HEK293 (cell line): ENCODE measurements at regions not wholly inside any gene's neighbourhood (a gene's known extent, or its start where the extent isn't known, plus 50 kb on each side); places are given as distances from the start of the nearest gene placed in this dataset.
"Not testable (repeated sequence)": the region's sequence is repeated elsewhere in the genome, so short reads cannot be mapped to it uniquely, and the experiment has no call there.

ENCODE experiments used
- CTCF ChIA-PET: fragments of 350-600 bp; formaldehyde crosslinking; extraction: SDS; loops from one replicate; lab custom pipeline; 2021; ENCODE audit warnings: antibody characterized with exemption; lab: Yijun Ruan, JAX
- POLR2A ChIA-PET: fragments of 300-600 bp; formaldehyde crosslinking; extraction: SDS; loops from one replicate; lab custom pipeline; 2020; ENCODE audit warnings: antibody characterized with exemption, inconsistent platforms; lab: Yijun Ruan, JAX
- H3K27ac ChIP-seq: fragments of 200-500 bp; sonication (Bioruptor generic); 2 replicates; pipeline ENCODE4 v1.5.1; 2014; ENCODE audit warnings: low read depth, low read length, control low read depth, inconsistent platforms; ENCODE audit errors: extremely low read depth
- H3K36me3 ChIP-seq, 2 experiments: fragments of 200-500 bp in 1 of 2; sonication (Bioruptor generic) in 1 of 2; 1 replicate in 1 of 2; 2 replicates in 1 of 2; pipeline ENCODE4 v1.5.1; 2014 to 2017; ENCODE audit warnings: inconsistent platforms in 2 of 2, low read length in 2 of 2; ENCODE audit not compliant: control insufficient read depth in 2 of 2, insufficient read depth in 1 of 2
- H3K4me1 ChIP-seq: fragments of 200-500 bp; sonication (Bioruptor generic); 2 replicates; pipeline ENCODE4 v1.5.1; 2014; ENCODE audit warnings: mild to moderate bottlenecking, low read length, inconsistent platforms; ENCODE audit not compliant: control insufficient read depth, insufficient read depth
- H3K4me3 ChIP-seq: 2 replicates; pipeline ENCODE4 v1.5.1; 2011; ENCODE audit warnings: low read depth, mild to moderate bottlenecking, control low read depth, low read length, moderate library complexity
- H3K9me3 ChIP-seq: fragments of 200-500 bp; sonication (Bioruptor generic); 2 replicates; pipeline ENCODE4 v1.5.1; 2014; ENCODE audit warnings: low read depth, low read length, inconsistent platforms; ENCODE audit not compliant: control insufficient read depth, insufficient read depth
- FEZF1 ChIP-seq: fragments of 450-650 bp; formaldehyde crosslinking; IDR thresholded peaks from 2 replicates; pipeline ENCODE4 v1.5.1; 2016; ENCODE audit warnings: missing biosample characterization, missing genetic modification characterization
- KLF1 ChIP-seq: fragments of 450-650 bp; formaldehyde crosslinking; IDR thresholded peaks from 2 replicates; pipeline ENCODE4 v1.5.1; 2016; ENCODE audit warnings: missing biosample characterization, missing genetic modification characterization
- KLF8 ChIP-seq: fragments of 450-650 bp; formaldehyde crosslinking; IDR thresholded peaks from 2 replicates; pipeline ENCODE4 v1.5.1; 2016; ENCODE audit warnings: missing biosample characterization, missing genetic modification characterization
- PRDM1 ChIP-seq: fragments of 450-650 bp; formaldehyde crosslinking; IDR thresholded peaks from 2 replicates; pipeline ENCODE4; 2016; ENCODE audit warnings: missing biosample characterization, missing genetic modification characterization
- TRIM28 ChIP-seq: IDR thresholded peaks from 2 replicates; pipeline ENCODE4 v1.6.1; 2011; ENCODE audit warnings: low read length, control low read depth, borderline replicate concordance
- ZEB2 ChIP-seq: fragments of 450-650 bp; formaldehyde crosslinking; IDR thresholded peaks from 2 replicates; pipeline ENCODE4 v1.5.1; 2016; ENCODE audit warnings: missing biosample characterization, missing genetic modification characterization
- ZNF132 ChIP-seq: fragments of 450-650 bp; formaldehyde crosslinking; IDR thresholded peaks from 2 replicates; pipeline ENCODE4 v1.5.1; 2017; ENCODE audit warnings: missing biosample characterization, missing genetic modification characterization, borderline replicate concordance
- ZNF248 ChIP-seq: fragments of 450-650 bp; formaldehyde crosslinking; IDR thresholded peaks from 2 replicates; pipeline ENCODE4 v1.5.1; 2017; ENCODE audit warnings: missing biosample characterization, missing genetic modification characterization
- ZNF266 ChIP-seq: fragments of 450-650 bp; formaldehyde crosslinking; IDR thresholded peaks from 2 replicates; pipeline ENCODE4 v1.5.1; 2016; ENCODE audit warnings: missing biosample characterization, missing genetic modification characterization, low read depth
- ZNF324 ChIP-seq: fragments of 450-650 bp; formaldehyde crosslinking; IDR thresholded peaks from 2 replicates; pipeline ENCODE4 v1.5.1; 2016; ENCODE audit warnings: missing biosample characterization, missing genetic modification characterization
- ZNF37A ChIP-seq: fragments of 450-650 bp; IDR thresholded peaks from 2 replicates; pipeline ENCODE4 v1.5.1; 2018; ENCODE audit warnings: missing biosample characterization, missing genetic modification characterization
- ZNF391 ChIP-seq: fragments of 450-650 bp; formaldehyde crosslinking; IDR thresholded peaks from 2 replicates; pipeline ENCODE4 v1.5.1; 2016; ENCODE audit warnings: low read depth, missing biosample characterization, missing genetic modification characterization, borderline replicate concordance
- ZNF530 ChIP-seq: fragments of 450-650 bp; formaldehyde crosslinking; IDR thresholded peaks from 2 replicates; pipeline ENCODE4 v1.5.1; 2016; ENCODE audit warnings: low read depth, missing biosample characterization, missing genetic modification characterization
- ZNF626 ChIP-seq: fragments of 450-650 bp; sonication (Bioruptor Pico); formaldehyde crosslinking; IDR thresholded peaks from 2 replicates; pipeline ENCODE4 v1.5.1; 2018; ENCODE audit warnings: missing biosample characterization, missing genetic modification characterization, inconsistent platforms
- ZNF692 ChIP-seq: fragments of 450-650 bp; formaldehyde crosslinking; IDR thresholded peaks from 2 replicates; pipeline ENCODE4 v1.5.1; 2016; ENCODE audit warnings: missing biosample characterization, missing genetic modification characterization
- ZNF701 ChIP-seq: fragments of 450-650 bp; formaldehyde crosslinking; IDR thresholded peaks from 2 replicates; pipeline ENCODE4 v1.5.1; 2016; ENCODE audit warnings: missing biosample characterization, missing genetic modification characterization
- ZNF792 ChIP-seq: fragments of 450-650 bp; formaldehyde crosslinking; IDR thresholded peaks from 2 replicates; pipeline ENCODE4 v1.5.1; 2016; ENCODE audit warnings: missing biosample characterization, missing genetic modification characterization
- ZNF843 ChIP-seq: fragments of 450-650 bp; formaldehyde crosslinking; IDR thresholded peaks from 2 replicates; pipeline ENCODE4 v1.5.1; 2016; ENCODE audit warnings: missing biosample characterization, missing genetic modification characterization
- ZSCAN23 ChIP-seq: fragments of 450-650 bp; formaldehyde crosslinking; IDR thresholded peaks from 2 replicates; pipeline ENCODE4 v1.5.1; 2016; ENCODE audit warnings: missing biosample characterization, missing genetic modification characterization
- TF ChIP-seq, protein P1 (sequence below): fragments of 450-650 bp; IDR thresholded peaks from 2 replicates; pipeline ENCODE4 v1.5.1; 2018; ENCODE audit warnings: missing biosample characterization, mild to moderate bottlenecking, missing genetic modification characterization
- TF ChIP-seq, protein P2 (sequence below): fragments of 450-650 bp; formaldehyde crosslinking; IDR thresholded peaks from 2 replicates; pipeline ENCODE4 v1.5.1; 2017; ENCODE audit warnings: missing biosample characterization, missing genetic modification characterization
- TF ChIP-seq, protein P3 (sequence below): sonication (generic); formaldehyde crosslinking; IDR thresholded peaks from 2 replicates; pipeline ENCODE4 v1.8.1; 2022; ENCODE audit warnings: mild to moderate bottlenecking, moderate library complexity, missing genetic modification reagents

GRCh38 chr3:35141406-35141805 lies 497.9 kb upstream of the ARPP21 start (continued):
- TF ChIP-seq, protein P1, sequence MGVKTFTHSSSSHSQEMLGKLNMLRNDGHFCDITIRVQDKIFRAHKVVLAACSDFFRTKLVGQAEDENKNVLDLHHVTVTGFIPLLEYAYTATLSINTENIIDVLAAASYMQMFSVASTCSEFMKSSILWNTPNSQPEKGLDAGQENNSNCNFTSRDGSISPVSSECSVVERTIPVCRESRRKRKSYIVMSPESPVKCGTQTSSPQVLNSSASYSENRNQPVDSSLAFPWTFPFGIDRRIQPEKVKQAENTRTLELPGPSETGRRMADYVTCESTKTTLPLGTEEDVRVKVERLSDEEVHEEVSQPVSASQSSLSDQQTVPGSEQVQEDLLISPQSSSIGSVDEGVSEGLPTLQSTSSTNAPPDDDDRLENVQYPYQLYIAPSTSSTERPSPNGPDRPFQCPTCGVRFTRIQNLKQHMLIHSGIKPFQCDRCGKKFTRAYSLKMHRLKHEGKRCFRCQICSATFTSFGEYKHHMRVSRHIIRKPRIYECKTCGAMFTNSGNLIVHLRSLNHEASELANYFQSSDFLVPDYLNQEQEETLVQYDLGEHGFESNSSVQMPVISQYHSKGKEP: no peak
- TF ChIP-seq TRIM28: no peak
- TF ChIP-seq ZNF792 (tag by site-specific recombination): no peak
- no peak for TF ChIP-seq ZEB2 (tag by site-specific recombination)
- TF ChIP-seq ZNF324: no peak
- no peak for TF ChIP-seq ZSCAN23 (tag by site-specific recombination)

- TF ChIP-seq ZNF530: no peak
- no peak for TF ChIP-seq KLF1 (tag by site-specific recombination)
- TF ChIP-seq ZNF248 (tag by site-specific recombination): no peak
- TF ChIP-seq ZNF37A: no peak
- TF ChIP-seq PRDM1 (tag by site-specific recombination): no peak
- no peak for TF ChIP-seq ZNF692 (tag by site-specific recombination)
- no peak for TF ChIP-seq ZNF701 (tag by site-specific recombination)
- Histone ChIP-seq H3K27ac (no peak overlapping the region), H3K36me3 (no peaks in the 10 kb centered on the region), H3K4me1 (no peaks in the 10 kb centered on the region), H3K4me3 (no peak overlapping the region), H3K9me3 (no peaks in the 10 kb centered on the region)
- POLR2A ChIA-PET: no interaction called here
- CTCF ChIA-PET: no interaction called here
These were observed 495.3 kb upstream of the ARPP21 start for GRCh38 chr3:35144011-35144410.

GRCh38 chr3:35146256-35147035 lies 492.9 kb upstream of the ARPP21 start:
- H3K36me3 ChIP-seq, POLR2A ChIA-PET, H3K4me3 ChIP-seq, H3K4me1 ChIP-seq, H3K9me3 ChIP-seq, CTCF ChIA-PET, H3K27ac ChIP-seq: not testable (repeated sequence)

DNA sequence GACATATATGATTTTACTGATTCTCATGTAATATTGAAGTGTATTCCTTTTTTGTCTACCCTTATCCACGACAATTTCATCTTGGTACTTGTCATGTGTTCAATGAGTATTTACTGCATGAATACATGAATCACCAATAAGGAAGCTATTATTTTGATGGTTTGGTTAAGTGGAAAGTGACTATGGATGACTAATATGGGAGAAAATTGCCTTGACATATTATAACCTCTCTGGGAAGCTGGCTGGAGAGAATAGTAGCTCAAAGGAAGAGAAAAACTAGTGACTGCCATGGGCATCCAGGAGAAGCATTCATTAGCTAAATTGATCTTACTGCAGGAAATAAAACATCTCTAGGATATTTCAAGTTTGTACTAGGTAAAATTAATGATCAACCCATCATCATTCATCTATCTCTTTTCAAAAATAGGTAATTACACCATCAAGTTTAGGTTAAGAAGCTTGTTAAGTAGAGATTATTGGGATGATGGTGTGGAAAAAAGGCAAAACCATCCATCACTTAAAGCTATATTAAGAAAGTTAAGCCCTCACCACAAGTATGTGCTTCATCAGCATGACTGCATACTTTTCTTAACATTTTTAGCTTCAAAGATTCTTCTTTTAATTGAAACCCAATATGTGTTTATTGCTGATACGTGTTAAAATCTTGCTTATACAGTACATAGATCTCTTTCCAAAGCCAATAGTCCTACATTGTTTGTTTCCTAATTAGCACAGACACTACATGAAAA lies 455.2 kb upstream of the ARPP21 start:
- H3K36me3 ChIP-seq: no peaks in the 10 kb centered on the region
- POLR2A ChIA-PET: no interaction called here
- TF ChIP-seq ZNF626 (tag by site-specific recombination): no peak
- TF ChIP-seq FEZF1: no peak
- TF ChIP-seq, protein P2, sequence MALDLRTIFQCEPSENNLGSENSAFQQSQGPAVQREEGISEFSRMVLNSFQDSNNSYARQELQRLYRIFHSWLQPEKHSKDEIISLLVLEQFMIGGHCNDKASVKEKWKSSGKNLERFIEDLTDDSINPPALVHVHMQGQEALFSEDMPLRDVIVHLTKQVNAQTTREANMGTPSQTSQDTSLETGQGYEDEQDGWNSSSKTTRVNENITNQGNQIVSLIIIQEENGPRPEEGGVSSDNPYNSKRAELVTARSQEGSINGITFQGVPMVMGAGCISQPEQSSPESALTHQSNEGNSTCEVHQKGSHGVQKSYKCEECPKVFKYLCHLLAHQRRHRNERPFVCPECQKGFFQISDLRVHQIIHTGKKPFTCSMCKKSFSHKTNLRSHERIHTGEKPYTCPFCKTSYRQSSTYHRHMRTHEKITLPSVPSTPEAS (tag by site-specific recombination): no peak
- no peak for TF ChIP-seq ZNF843 (tag by site-specific recombination)
- no peak for TF ChIP-seq ZNF391
- TF ChIP-seq KLF8 (tag by site-specific recombination): no peak
- TF ChIP-seq ZNF266 (tag by site-specific recombination): no peak
- TF ChIP-seq, protein P3, sequence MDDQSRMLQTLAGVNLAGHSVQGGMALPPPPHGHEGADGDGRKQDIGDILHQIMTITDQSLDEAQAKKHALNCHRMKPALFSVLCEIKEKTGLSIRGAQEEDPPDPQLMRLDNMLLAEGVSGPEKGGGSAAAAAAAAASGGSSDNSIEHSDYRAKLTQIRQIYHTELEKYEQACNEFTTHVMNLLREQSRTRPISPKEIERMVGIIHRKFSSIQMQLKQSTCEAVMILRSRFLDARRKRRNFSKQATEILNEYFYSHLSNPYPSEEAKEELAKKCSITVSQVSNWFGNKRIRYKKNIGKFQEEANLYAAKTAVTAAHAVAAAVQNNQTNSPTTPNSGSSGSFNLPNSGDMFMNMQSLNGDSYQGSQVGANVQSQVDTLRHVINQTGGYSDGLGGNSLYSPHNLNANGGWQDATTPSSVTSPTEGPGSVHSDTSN: no peak
- no peak for TF ChIP-seq ZNF132
- TF ChIP-seq, all 188 proteins: peak for 0
- Histone ChIP-seq H3K27ac (no peak overlapping the region), H3K9me3 (no peaks in the 10 kb centered on the region), H3K4me1 (no peaks in the 10 kb centered on the region), H3K4me3 (no peak overlapping the region)
- CTCF ChIA-PET: no interaction called here
